Liver (tissue), 8 donors: ENCODE measurements at regions not wholly inside any gene's neighbourhood (a gene's known extent, or its start where the extent isn't known, plus 50 kb on each side); places are given as distances from the start of the nearest gene placed in this dataset.

Experiments
- DNase-seq: peaks from one replicate; pipeline ENCODE4 v3.0.0-alpha.2; 2017; ENCODE audit warnings: low spot score
- H3K27ac ChIP-seq, 2 donors: one replicate each; pipeline ENCODE4 v1.7.0; 2013; ENCODE audit warnings: inconsistent platforms in 2 of 2, low read length in 2 of 2, control low read depth in 1 of 2, low read depth in 1 of 2, mild to moderate bottlenecking in 1 of 2
- H3K27me3 ChIP-seq, 4 donors: one replicate each; pipeline versions ENCODE4 v1.6.1 to v1.7.0; 2013; ENCODE audit warnings: low read length in 3 of 4, inconsistent platforms in 1 of 4, mild to moderate bottlenecking in 1 of 4, moderate library complexity in 1 of 4; ENCODE audit not compliant: control insufficient read depth in 4 of 4, insufficient read depth in 4 of 4
- H3K36me3 ChIP-seq, 4 donors: one replicate each; pipeline versions ENCODE4 v1.6.1 to v1.7.0; 2013; ENCODE audit warnings: low read length in 3 of 4, mild to moderate bottlenecking in 3 of 4, low read depth in 1 of 4, moderate library complexity in 1 of 4; ENCODE audit not compliant: control insufficient read depth in 4 of 4, insufficient read depth in 3 of 4
- H3K4me1 ChIP-seq, 4 donors: one replicate each; pipeline versions ENCODE4 v1.6.1 to v1.7.0; 2013; ENCODE audit warnings: low read length in 3 of 4, mild to moderate bottlenecking in 3 of 4, moderate library complexity in 1 of 4; ENCODE audit not compliant: control insufficient read depth in 4 of 4, insufficient read depth in 4 of 4
- H3K4me3 ChIP-seq, 3 donors: one replicate each; pipeline versions ENCODE4 v1.6.1 to v1.7.0; 2013; ENCODE audit warnings: low read length in 3 of 3, control low read depth in 1 of 3, low read depth in 1 of 3, mild to moderate bottlenecking in 1 of 3
- H3K9ac ChIP-seq, 2 donors: one replicate each; pipeline ENCODE4 v1.7.0; 2013; ENCODE audit warnings: low read length in 2 of 2, mild to moderate bottlenecking in 2 of 2, moderate library complexity in 2 of 2, control low read depth in 1 of 2, low read depth in 1 of 2
- H3K9me3 ChIP-seq, 4 donors: one replicate each; pipeline versions ENCODE4 v1.6.1 to v1.7.0; 2013; ENCODE audit warnings: low read length in 3 of 4; ENCODE audit not compliant: control insufficient read depth in 4 of 4
- ATF3 ChIP-seq: IDR thresholded peaks from 2 replicates; pipeline ENCODE4 v1.6.1; 2016; ENCODE audit warnings: antibody characterized with exemption
- CTCF ChIP-seq: fragments of 150-350 bp; IDR thresholded peaks from 2 replicates; pipeline ENCODE4 v1.5.1; 2017; ENCODE audit warnings: improper control_type of control experiment, low read depth, low read length; ENCODE audit not compliant: missing input control
- EGR1 ChIP-seq, 2 donors: IDR thresholded peaks; 2 replicates each; pipeline ENCODE4 v1.6.1; 2016 to 2018; ENCODE audit warnings: antibody characterized with exemption in 2 of 2, low read depth in 2 of 2
- FOXA1 ChIP-seq: IDR thresholded peaks from 2 replicates; pipeline ENCODE4 v1.6.1; 2016; ENCODE audit warnings: antibody characterized with exemption
- FOXA2 ChIP-seq: IDR thresholded peaks from 2 replicates; pipeline ENCODE4 v1.6.1; 2016; ENCODE audit warnings: antibody characterized with exemption
- GABPA ChIP-seq, 2 donors: IDR thresholded peaks in 1 of 2; conservative IDR thresholded peaks in 1 of 2; 2 replicates each; pipeline ENCODE4 v1.6.1; 2016; ENCODE audit warnings: antibody characterized with exemption in 2 of 2, mild to moderate bottlenecking in 1 of 2, moderate library complexity in 1 of 2
- HNF4A ChIP-seq, 2 donors: conservative IDR thresholded peaks; 2 replicates each; pipeline ENCODE4 v1.6.1; 2016; ENCODE audit warnings: antibody characterized with exemption in 2 of 2, mild to moderate bottlenecking in 2 of 2
- HNF4G ChIP-seq: IDR thresholded peaks from 2 replicates; pipeline ENCODE4 v1.6.1; 2016; ENCODE audit warnings: antibody characterized with exemption
- JUND ChIP-seq, 2 donors: IDR thresholded peaks; 2 replicates each; pipeline ENCODE4 v1.6.1; 2016; ENCODE audit warnings: antibody characterized with exemption in 2 of 2
- MAX ChIP-seq: IDR thresholded peaks from 2 replicates; pipeline ENCODE4 v1.6.1; 2016; ENCODE audit warnings: antibody characterized with exemption
- NR2F2 ChIP-seq: IDR thresholded peaks from 2 replicates; pipeline ENCODE4 v1.6.1; 2016; ENCODE audit warnings: antibody characterized with exemption
- RAD21 ChIP-seq, 2 donors: IDR thresholded peaks; 2 replicates each; pipeline ENCODE4 v1.6.1; 2016; ENCODE audit warnings: antibody characterized with exemption in 2 of 2, mild to moderate bottlenecking in 2 of 2
- RXRA ChIP-seq, 2 donors: IDR thresholded peaks; 2 replicates each; pipeline ENCODE4 v1.6.1; 2017 to 2018; ENCODE audit warnings: antibody characterized with exemption in 2 of 2, mild to moderate bottlenecking in 1 of 2
- SP1 ChIP-seq: IDR thresholded peaks from 2 replicates; pipeline ENCODE4 v1.6.1; 2018; ENCODE audit warnings: antibody characterized with exemption, mild to moderate bottlenecking
- TAF1 ChIP-seq: conservative IDR thresholded peaks from 2 replicates; pipeline ENCODE4 v1.6.1; 2016; ENCODE audit warnings: antibody characterized with exemption, mild to moderate bottlenecking
- YY1 ChIP-seq: IDR thresholded peaks from 2 replicates; pipeline ENCODE4 v1.6.1; 2016; ENCODE audit warnings: antibody characterized with exemption, mild to moderate bottlenecking
- WGBS: extraction: QIAGEN DNeasy Blood & Tissue Kit; methylation state at CpG from one replicate; pipeline ENCODE4 v1.1.7; 2013; 5-methylcytosine and 5-hydroxymethylcytosine counted together
- TF ChIP-seq, protein P1 (sequence below): IDR thresholded peaks from 2 replicates; pipeline ENCODE4 v1.6.1; 2016; ENCODE audit warnings: antibody characterized with exemption
- TF ChIP-seq, protein P2 (sequence below): IDR thresholded peaks from 2 replicates; pipeline ENCODE4 v1.6.1; 2016; ENCODE audit warnings: antibody characterized with exemption, mild to moderate bottlenecking
- donor health status: healthy.
- donor health status: healthy.
- donor health status: healthy.
- donor health status: healthy.
- donor health status: healthy.

GRCh38 chr12:127430401-127430800 is 836.6 kb upstream of the TMEM132C start:
- no peak overlapping the region for H3K27ac ChIP-seq
- H3K4me1 ChIP-seq = no peaks in the 10 kb centered on the region
- peaks cover 0 to 4% (median 0%) of the 10 kb centered on the region in 4 donors for H3K27me3 ChIP-seq
- 75% methylated on average over 9 of the region's 9 CpGs for WGBS
- H3K9me3 ChIP-seq = no peaks in the 10 kb centered on the region
- no peaks in the 10 kb centered on the region for H3K36me3 ChIP-seq
- no peak overlapping the region for H3K9ac ChIP-seq
- DNase-seq = no peak
- TF ChIP-seq HNF4G (no peak), RXRA (IDR thresholded peaks at IDR 0.05) (no peak), HNF4A (conservative IDR thresholded peaks at IDR 0.05) (no peak), ATF3 (no peak), NR2F2 (no peak), MAX (no peak), TAF1 (no peak), FOXA1 (no peak), FOXA2 (no peak), JUND (IDR thresholded peaks at IDR 0.05) (no peak), YY1 (no peak), EGR1 (IDR thresholded peaks at IDR 0.05; ENCODE audit: low read depth in 2 of 2) (no peak), GABPA (IDR thresholded peaks at IDR 0.05 in 1 of 2, conservative IDR thresholded peaks at IDR 0.05 in 1 of 2) (no peak), CTCF (no peak), SP1 (no peak)
- TF ChIP-seq, protein P1, sequence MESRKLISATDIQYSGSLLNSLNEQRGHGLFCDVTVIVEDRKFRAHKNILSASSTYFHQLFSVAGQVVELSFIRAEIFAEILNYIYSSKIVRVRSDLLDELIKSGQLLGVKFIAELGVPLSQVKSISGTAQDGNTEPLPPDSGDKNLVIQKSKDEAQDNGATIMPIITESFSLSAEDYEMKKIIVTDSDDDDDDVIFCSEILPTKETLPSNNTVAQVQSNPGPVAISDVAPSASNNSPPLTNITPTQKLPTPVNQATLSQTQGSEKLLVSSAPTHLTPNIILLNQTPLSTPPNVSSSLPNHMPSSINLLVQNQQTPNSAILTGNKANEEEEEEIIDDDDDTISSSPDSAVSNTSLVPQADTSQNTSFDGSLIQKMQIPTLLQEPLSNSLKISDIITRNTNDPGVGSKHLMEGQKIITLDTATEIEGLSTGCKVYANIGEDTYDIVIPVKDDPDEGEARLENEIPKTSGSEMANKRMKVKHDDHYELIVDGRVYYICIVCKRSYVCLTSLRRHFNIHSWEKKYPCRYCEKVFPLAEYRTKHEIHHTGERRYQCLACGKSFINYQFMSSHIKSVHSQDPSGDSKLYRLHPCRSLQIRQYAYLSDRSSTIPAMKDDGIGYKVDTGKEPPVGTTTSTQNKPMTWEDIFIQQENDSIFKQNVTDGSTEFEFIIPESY = no peak
- TF ChIP-seq, protein P2, sequence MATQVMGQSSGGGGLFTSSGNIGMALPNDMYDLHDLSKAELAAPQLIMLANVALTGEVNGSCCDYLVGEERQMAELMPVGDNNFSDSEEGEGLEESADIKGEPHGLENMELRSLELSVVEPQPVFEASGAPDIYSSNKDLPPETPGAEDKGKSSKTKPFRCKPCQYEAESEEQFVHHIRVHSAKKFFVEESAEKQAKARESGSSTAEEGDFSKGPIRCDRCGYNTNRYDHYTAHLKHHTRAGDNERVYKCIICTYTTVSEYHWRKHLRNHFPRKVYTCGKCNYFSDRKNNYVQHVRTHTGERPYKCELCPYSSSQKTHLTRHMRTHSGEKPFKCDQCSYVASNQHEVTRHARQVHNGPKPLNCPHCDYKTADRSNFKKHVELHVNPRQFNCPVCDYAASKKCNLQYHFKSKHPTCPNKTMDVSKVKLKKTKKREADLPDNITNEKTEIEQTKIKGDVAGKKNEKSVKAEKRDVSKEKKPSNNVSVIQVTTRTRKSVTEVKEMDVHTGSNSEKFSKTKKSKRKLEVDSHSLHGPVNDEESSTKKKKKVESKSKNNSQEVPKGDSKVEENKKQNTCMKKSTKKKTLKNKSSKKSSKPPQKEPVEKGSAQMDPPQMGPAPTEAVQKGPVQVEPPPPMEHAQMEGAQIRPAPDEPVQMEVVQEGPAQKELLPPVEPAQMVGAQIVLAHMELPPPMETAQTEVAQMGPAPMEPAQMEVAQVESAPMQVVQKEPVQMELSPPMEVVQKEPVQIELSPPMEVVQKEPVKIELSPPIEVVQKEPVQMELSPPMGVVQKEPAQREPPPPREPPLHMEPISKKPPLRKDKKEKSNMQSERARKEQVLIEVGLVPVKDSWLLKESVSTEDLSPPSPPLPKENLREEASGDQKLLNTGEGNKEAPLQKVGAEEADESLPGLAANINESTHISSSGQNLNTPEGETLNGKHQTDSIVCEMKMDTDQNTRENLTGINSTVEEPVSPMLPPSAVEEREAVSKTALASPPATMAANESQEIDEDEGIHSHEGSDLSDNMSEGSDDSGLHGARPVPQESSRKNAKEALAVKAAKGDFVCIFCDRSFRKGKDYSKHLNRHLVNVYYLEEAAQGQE = no peak
- no peak overlapping the region for H3K4me3 ChIP-seq

DNA sequence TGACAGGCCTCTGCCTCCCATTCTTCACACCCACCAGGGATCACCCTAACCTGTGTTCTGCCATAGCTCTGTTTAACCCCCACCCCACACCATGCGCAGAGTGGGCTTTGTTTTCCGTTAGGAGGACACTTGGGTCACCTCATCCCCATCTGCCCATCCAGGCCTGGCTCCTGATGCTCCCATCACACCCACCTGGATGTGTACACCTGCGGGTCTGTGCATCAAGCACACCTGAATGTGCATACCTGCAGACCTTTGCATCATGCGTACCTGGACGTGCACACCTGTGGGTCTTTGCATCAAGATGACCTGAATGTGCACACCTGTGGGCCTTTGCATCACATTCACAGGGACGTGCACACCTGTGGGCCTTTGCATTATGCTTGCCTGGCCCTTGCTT is 835.8 kb upstream of the TMEM132C start:
- no peak for TF ChIP-seq RAD21 (IDR thresholded peaks at IDR 0.05)
- no peak for TF ChIP-seq JUND (IDR thresholded peaks at IDR 0.05)
- TF ChIP-seq SP1 = no peak
- TF ChIP-seq FOXA1 = no peak
- no peak for TF ChIP-seq NR2F2
- TF ChIP-seq RXRA (IDR thresholded peaks at IDR 0.05) = no peak
- TF ChIP-seq GABPA (IDR thresholded peaks at IDR 0.05 in 1 of 2, conservative IDR thresholded peaks at IDR 0.05 in 1 of 2) = no peak
- TF ChIP-seq, protein P1 = no peak
- no peak for TF ChIP-seq CTCF
- TF ChIP-seq EGR1 (IDR thresholded peaks at IDR 0.05; ENCODE audit: low read depth in 2 of 2) = no peak
- TF ChIP-seq FOXA2 = no peak
- TF ChIP-seq YY1 = no peak
- no peak for TF ChIP-seq ATF3
- TF ChIP-seq TAF1 = no peak
- TF ChIP-seq HNF4A (conservative IDR thresholded peaks at IDR 0.05) = no peak
- TF ChIP-seq HNF4G = no peak
- Histone ChIP-seq H3K4me1 (no peaks in the 10 kb centered on the region), H3K27ac (no peak overlapping the region), H3K36me3 (no peaks in the 10 kb centered on the region), H3K27me3 (peaks cover 0 to 4% (median 0%) of the 10 kb centered on the region in 4 donors), H3K9ac (no peak overlapping the region), H3K4me3 (no peak overlapping the region), H3K9me3 (no peaks in the 10 kb centered on the region)
- no peak for DNase-seq
- WGBS = 83% methylated on average over 6 of the region's 6 CpGs
